22Rv1 (cell line): ENCODE measurements at regions not wholly inside any gene's neighbourhood (a gene's known extent, or its start where the extent isn't known, plus 50 kb on each side); places are given as distances from the start of the nearest gene placed in this dataset.

Experiments
- ZFX ChIP-seq: fragments of 450-650 bp; IDR thresholded peaks from 2 replicates; pipeline ENCODE4 v1.6.1; 2017; ENCODE audit warnings: antibody characterized with exemption, borderline replicate concordance
- TF ChIP-seq, protein P1 (sequence below): fragments of 450-650 bp; IDR thresholded peaks from 2 replicates; pipeline ENCODE4 v1.5.1; 2017; ENCODE audit warnings: mild to moderate bottlenecking

DNA sequence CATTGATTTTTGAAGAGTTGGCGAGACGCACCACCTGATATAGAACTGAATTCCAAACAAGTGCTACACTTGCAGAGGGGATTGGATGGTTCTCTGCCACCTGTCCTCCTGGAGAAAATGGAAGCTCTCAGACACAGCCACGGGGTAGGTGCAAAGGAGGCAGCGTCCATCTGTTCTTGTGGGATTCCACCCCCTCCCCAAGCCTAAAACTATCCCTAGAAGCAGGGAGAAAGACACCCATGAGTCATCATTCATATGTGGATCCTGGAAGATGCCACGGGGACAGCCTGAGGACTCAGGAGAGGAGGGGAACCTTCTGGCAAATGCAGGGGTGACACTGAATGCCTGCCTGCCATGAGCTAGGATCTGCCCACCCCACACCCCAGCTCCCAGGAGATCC is 171.3 kb upstream of the CST7 start:
- TF ChIP-seq, protein P1, sequence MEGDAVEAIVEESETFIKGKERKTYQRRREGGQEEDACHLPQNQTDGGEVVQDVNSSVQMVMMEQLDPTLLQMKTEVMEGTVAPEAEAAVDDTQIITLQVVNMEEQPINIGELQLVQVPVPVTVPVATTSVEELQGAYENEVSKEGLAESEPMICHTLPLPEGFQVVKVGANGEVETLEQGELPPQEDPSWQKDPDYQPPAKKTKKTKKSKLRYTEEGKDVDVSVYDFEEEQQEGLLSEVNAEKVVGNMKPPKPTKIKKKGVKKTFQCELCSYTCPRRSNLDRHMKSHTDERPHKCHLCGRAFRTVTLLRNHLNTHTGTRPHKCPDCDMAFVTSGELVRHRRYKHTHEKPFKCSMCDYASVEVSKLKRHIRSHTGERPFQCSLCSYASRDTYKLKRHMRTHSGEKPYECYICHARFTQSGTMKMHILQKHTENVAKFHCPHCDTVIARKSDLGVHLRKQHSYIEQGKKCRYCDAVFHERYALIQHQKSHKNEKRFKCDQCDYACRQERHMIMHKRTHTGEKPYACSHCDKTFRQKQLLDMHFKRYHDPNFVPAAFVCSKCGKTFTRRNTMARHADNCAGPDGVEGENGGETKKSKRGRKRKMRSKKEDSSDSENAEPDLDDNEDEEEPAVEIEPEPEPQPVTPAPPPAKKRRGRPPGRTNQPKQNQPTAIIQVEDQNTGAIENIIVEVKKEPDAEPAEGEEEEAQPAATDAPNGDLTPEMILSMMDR, result no peak
- TF ChIP-seq ZFX, result no peak
